ENCODE measurements at regions not wholly inside any gene's neighbourhood (a gene's known extent, or its start where the extent isn't known, plus 50 kb on each side); places are given as distances from the start of the nearest gene placed in this dataset.
A peak's percentile ranks its signal among the peaks of the same experiment; 100 is the strongest.

DNA sequence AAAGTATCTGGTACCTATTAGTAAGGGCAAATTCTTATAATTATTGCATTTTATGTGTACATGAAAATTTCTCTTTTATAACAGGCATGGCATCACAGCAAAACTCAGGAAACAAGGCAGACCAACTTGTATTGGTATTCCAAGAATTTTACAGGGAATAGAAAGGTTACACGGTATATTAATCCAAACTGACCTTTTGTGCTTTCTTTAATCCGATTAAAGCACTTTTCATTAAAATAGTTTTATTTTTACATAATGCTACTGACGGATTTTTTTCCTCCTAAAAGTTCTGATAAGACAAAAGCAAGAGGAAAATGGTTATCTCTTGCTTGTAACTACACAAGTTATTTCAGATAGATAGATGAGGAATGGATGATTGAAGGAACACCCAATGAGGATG, 137.0 kb upstream of the SLCO3A1 start:
- Histone ChIP-seq H3K9ac (ENCODE audit: low read depth in 1 of 2, low read length in 2 of 2) (no peak overlapping the region), H3K36me3 (ENCODE audit: control insufficient read depth in 4 of 4, insufficient read depth in 3 of 4, low read depth in 1 of 4, low read length in 3 of 4) (no peaks in the 10 kb centered on the region), H3K4me3 (ENCODE audit: low read depth in 1 of 3, low read length in 3 of 3) (no peak overlapping the region), H3K27me3 (ENCODE audit: control insufficient read depth in 4 of 4, insufficient read depth in 4 of 4, low read length in 3 of 4) (no peaks in the 10 kb centered on the region), H3K27ac (ENCODE audit: low read depth in 1 of 2, low read length in 2 of 2) (no peak overlapping the region), H3K4me1 (ENCODE audit: control insufficient read depth in 4 of 4, insufficient read depth in 4 of 4, low read length in 3 of 4) (no peaks in the 10 kb centered on the region), H3K9me3 (ENCODE audit: control insufficient read depth in 4 of 4, low read length in 3 of 4) (no peaks in the 10 kb centered on the region)
- 69% methylated on average over 3 of the region's 3 CpGs for WGBS
- TF ChIP-seq FOXA2 (IDR thresholded peaks at IDR 0.05) (no peak), FOXA1 (IDR thresholded peaks at IDR 0.05) (no peak), HNF4A (conservative IDR thresholded peaks at IDR 0.05) (no peak), TAF1 (conservative IDR thresholded peaks at IDR 0.05) (no peak), JUND (IDR thresholded peaks at IDR 0.05) (no peak), SP1 (IDR thresholded peaks at IDR 0.05) (no peak), HNF4G (IDR thresholded peaks at IDR 0.05) (no peak), RXRA (IDR thresholded peaks at IDR 0.05) (no peak), RAD21 (IDR thresholded peaks at IDR 0.05) (no peak), GABPA (IDR thresholded peaks at IDR 0.05 in 1 of 2, conservative IDR thresholded peaks at IDR 0.05 in 1 of 2) (no peak), YY1 (IDR thresholded peaks at IDR 0.05) (no peak)
- TF ChIP-seq, protein P1, sequence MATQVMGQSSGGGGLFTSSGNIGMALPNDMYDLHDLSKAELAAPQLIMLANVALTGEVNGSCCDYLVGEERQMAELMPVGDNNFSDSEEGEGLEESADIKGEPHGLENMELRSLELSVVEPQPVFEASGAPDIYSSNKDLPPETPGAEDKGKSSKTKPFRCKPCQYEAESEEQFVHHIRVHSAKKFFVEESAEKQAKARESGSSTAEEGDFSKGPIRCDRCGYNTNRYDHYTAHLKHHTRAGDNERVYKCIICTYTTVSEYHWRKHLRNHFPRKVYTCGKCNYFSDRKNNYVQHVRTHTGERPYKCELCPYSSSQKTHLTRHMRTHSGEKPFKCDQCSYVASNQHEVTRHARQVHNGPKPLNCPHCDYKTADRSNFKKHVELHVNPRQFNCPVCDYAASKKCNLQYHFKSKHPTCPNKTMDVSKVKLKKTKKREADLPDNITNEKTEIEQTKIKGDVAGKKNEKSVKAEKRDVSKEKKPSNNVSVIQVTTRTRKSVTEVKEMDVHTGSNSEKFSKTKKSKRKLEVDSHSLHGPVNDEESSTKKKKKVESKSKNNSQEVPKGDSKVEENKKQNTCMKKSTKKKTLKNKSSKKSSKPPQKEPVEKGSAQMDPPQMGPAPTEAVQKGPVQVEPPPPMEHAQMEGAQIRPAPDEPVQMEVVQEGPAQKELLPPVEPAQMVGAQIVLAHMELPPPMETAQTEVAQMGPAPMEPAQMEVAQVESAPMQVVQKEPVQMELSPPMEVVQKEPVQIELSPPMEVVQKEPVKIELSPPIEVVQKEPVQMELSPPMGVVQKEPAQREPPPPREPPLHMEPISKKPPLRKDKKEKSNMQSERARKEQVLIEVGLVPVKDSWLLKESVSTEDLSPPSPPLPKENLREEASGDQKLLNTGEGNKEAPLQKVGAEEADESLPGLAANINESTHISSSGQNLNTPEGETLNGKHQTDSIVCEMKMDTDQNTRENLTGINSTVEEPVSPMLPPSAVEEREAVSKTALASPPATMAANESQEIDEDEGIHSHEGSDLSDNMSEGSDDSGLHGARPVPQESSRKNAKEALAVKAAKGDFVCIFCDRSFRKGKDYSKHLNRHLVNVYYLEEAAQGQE (IDR thresholded peaks at IDR 0.05): no peak
- TF ChIP-seq, protein P2, sequence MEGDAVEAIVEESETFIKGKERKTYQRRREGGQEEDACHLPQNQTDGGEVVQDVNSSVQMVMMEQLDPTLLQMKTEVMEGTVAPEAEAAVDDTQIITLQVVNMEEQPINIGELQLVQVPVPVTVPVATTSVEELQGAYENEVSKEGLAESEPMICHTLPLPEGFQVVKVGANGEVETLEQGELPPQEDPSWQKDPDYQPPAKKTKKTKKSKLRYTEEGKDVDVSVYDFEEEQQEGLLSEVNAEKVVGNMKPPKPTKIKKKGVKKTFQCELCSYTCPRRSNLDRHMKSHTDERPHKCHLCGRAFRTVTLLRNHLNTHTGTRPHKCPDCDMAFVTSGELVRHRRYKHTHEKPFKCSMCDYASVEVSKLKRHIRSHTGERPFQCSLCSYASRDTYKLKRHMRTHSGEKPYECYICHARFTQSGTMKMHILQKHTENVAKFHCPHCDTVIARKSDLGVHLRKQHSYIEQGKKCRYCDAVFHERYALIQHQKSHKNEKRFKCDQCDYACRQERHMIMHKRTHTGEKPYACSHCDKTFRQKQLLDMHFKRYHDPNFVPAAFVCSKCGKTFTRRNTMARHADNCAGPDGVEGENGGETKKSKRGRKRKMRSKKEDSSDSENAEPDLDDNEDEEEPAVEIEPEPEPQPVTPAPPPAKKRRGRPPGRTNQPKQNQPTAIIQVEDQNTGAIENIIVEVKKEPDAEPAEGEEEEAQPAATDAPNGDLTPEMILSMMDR (IDR thresholded peaks at IDR 0.05; ENCODE audit: low read depth, low read length, missing input control): no peak
- TF ChIP-seq, protein P3, sequence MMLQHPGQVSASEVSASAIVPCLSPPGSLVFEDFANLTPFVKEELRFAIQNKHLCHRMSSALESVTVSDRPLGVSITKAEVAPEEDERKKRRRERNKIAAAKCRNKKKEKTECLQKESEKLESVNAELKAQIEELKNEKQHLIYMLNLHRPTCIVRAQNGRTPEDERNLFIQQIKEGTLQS (IDR thresholded peaks at IDR 0.05): no peak
- DNase-seq (ENCODE audit: low spot score): no peak

DNA sequence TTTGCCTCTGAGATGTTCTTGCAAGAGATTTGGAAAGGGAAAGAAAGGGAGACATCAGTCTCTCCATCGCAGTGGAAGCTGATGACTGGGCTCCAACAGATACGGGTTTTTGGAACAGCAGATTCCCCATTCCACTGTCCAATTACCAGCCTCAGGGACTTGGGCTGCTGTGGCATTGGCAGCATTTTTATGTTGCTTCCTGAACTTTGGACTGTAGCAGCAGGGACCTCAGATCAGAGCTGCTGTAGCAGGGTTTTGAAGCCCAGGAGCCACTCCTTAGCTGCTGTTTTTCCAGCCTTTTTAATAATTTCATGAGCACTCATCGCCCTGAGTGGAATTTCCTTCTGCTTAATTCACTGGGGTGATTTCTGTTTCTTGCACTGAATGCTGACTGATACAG, 135.7 kb upstream of the SLCO3A1 start:
- Histone ChIP-seq H3K9me3 (ENCODE audit: control insufficient read depth in 4 of 4, low read length in 3 of 4) (no peaks in the 10 kb centered on the region), H3K9ac (ENCODE audit: low read depth in 1 of 2, low read length in 2 of 2) (no peak overlapping the region), H3K27me3 (ENCODE audit: control insufficient read depth in 4 of 4, insufficient read depth in 4 of 4, low read length in 3 of 4) (no peaks in the 10 kb centered on the region), H3K36me3 (ENCODE audit: control insufficient read depth in 4 of 4, insufficient read depth in 3 of 4, low read depth in 1 of 4, low read length in 3 of 4) (no peaks in the 10 kb centered on the region), H3K4me1 (ENCODE audit: control insufficient read depth in 4 of 4, insufficient read depth in 4 of 4, low read length in 3 of 4) (no peaks in the 10 kb centered on the region), H3K4me3 (ENCODE audit: low read depth in 1 of 3, low read length in 3 of 3) (no peak overlapping the region), H3K27ac (ENCODE audit: low read depth in 1 of 2, low read length in 2 of 2) (no peak overlapping the region)
- no peak for TF ChIP-seq NR2F2 (IDR thresholded peaks at IDR 0.05)
- TF ChIP-seq EGR1 (IDR thresholded peaks at IDR 0.05; ENCODE audit: low read depth in 2 of 2): no peak
- peak; percentile 30 to 57 for TF ChIP-seq HNF4A (conservative IDR thresholded peaks at IDR 0.05)
- no peak for DNase-seq (ENCODE audit: low spot score)
- 77% methylated on average over 3 of the region's 3 CpGs for WGBS
